ENCODE measurements at regions not wholly inside any gene's neighbourhood (a gene's known extent, or its start where the extent isn't known, plus 50 kb on each side); places are given as distances from the start of the nearest gene placed in this dataset.
"Not testable (repeated sequence)": the region's sequence is repeated elsewhere in the genome, so short reads cannot be mapped to it uniquely, and the experiment has no call there.

GRCh38 chr4:164210377-164210776 lies 543.6 kb upstream of the SMIM31 start:
- DNase-seq (ENCODE audit: low read depth), result no peak

- no peak for DNase-seq (ENCODE audit: low read depth)
Observed at GRCh38 chr4:164212134-164212533, 541.8 kb upstream of the SMIM31 start.

- no peak for DNase-seq (ENCODE audit: low read depth)
Observed at GRCh38 chr4:164212714-164213113, 541.2 kb upstream of the SMIM31 start.

- DNase-seq (ENCODE audit: low read depth), result no peak
Observed at GRCh38 chr4:164215113-164215741, 538.7 kb upstream of the SMIM31 start.

- no peak for DNase-seq (ENCODE audit: low read depth)
Observed at GRCh38 chr4:164221631-164222030, 532.3 kb upstream of the SMIM31 start.

GRCh38 chr4:164224871-164225270 lies 529.1 kb upstream of the SMIM31 start:
- DNase-seq (ENCODE audit: low read depth), result no peak

GRCh38 chr4:164229255-164229654 lies 524.7 kb upstream of the SMIM31 start:
- DNase-seq (ENCODE audit: low read depth), result no peak

GRCh38 chr4:164239433-164239832 lies 514.5 kb upstream of the SMIM31 start:
- DNase-seq (ENCODE audit: low read depth), result no peak

- DNase-seq (ENCODE audit: low read depth), result no peak
Observed at GRCh38 chr4:164239976-164240375, 514.0 kb upstream of the SMIM31 start.

- no peak for DNase-seq (ENCODE audit: low read depth)
Observed at GRCh38 chr4:164251257-164251656, 502.7 kb upstream of the SMIM31 start.

GRCh38 chr4:164252286-164252685 lies 501.6 kb upstream of the SMIM31 start:
- DNase-seq (ENCODE audit: low read depth), result no peak

GRCh38 chr4:164261831-164262230 lies 492.1 kb upstream of the SMIM31 start:
- no peak for DNase-seq (ENCODE audit: low read depth)

- not testable (repeated sequence) for DNase-seq (ENCODE audit: low read depth)
Observed at GRCh38 chr4:164262508-164262907, 491.4 kb upstream of the SMIM31 start.

- DNase-seq (ENCODE audit: low read depth), result not testable (repeated sequence)
Observed at GRCh38 chr4:164277414-164277813, 476.5 kb upstream of the SMIM31 start.

GRCh38 chr4:164287173-164287572 lies 466.8 kb upstream of the SMIM31 start:
- DNase-seq (ENCODE audit: low read depth), result no peak

- DNase-seq (ENCODE audit: low read depth), result no peak
Observed at GRCh38 chr4:164288578-164288977, 465.4 kb upstream of the SMIM31 start.

GRCh38 chr4:164293203-164293602 lies 460.7 kb upstream of the SMIM31 start:
- no peak for DNase-seq (ENCODE audit: low read depth)

- DNase-seq (ENCODE audit: low read depth), result no peak
Observed at GRCh38 chr4:164293743-164294142, 460.2 kb upstream of the SMIM31 start.

GRCh38 chr4:164301430-164301829 lies 452.5 kb upstream of the SMIM31 start:
- DNase-seq (ENCODE audit: low read depth), result no peak

GRCh38 chr4:164304101-164304639 lies 449.8 kb upstream of the SMIM31 start:
- DNase-seq (ENCODE audit: low read depth), result no peak

GRCh38 chr4:164304861-164305260 lies 449.1 kb upstream of the SMIM31 start:
- no peak for DNase-seq (ENCODE audit: low read depth)

- DNase-seq (ENCODE audit: low read depth), result no peak
Observed at GRCh38 chr4:164307262-164307661, 446.7 kb upstream of the SMIM31 start.

- no peak for DNase-seq (ENCODE audit: low read depth)
Observed at GRCh38 chr4:164312671-164313070, 441.3 kb upstream of the SMIM31 start.

GRCh38 chr4:164313853-164314252 lies 440.1 kb upstream of the SMIM31 start:
- no peak for DNase-seq (ENCODE audit: low read depth)
